Neuronal stem cell (in vitro differentiated cells): ENCODE measurements at regions not wholly inside any gene's neighbourhood (a gene's known extent, or its start where the extent isn't known, plus 50 kb on each side); places are given as distances from the start of the nearest gene placed in this dataset.

Experiments used
- DNase-seq: peaks from one replicate; pipeline ENCODE4 v3.0.0-alpha.2; 2013; ENCODE audit warnings: low spot score
- H2AFZ ChIP-seq: one replicate; pipeline ENCODE4 v1.6.1; 2013; ENCODE audit warnings: mild to moderate bottlenecking, low read length, inconsistent platforms
- H2AK5ac ChIP-seq: 2 replicates; pipeline ENCODE4 v1.6.1; 2013; ENCODE audit warnings: low read depth, mild to moderate bottlenecking, inconsistent platforms, low read length, moderate library complexity, mixed read lengths
- H2BK120ac ChIP-seq: 2 replicates; pipeline ENCODE4 v1.6.1; 2013; ENCODE audit warnings: low read depth, mild to moderate bottlenecking, inconsistent platforms, low read length, moderate library complexity, mixed read lengths
- H2BK12ac ChIP-seq: one replicate; pipeline ENCODE4 v1.6.1; 2013; ENCODE audit warnings: low read length, inconsistent platforms
- H2BK15ac ChIP-seq: 2 replicates; pipeline ENCODE4 v1.6.1; 2013; ENCODE audit warnings: mild to moderate bottlenecking, low read length, inconsistent platforms, mixed read lengths
- H2BK5ac ChIP-seq: one replicate; pipeline ENCODE4 v1.6.1; 2013; ENCODE audit warnings: inconsistent platforms, mild to moderate bottlenecking, low read length, moderate library complexity
- H3K14ac ChIP-seq: one replicate; pipeline ENCODE4 v1.6.1; 2013; ENCODE audit warnings: low read length, inconsistent platforms
- H3K18ac ChIP-seq: 2 replicates; pipeline ENCODE4 v1.6.1; 2013; ENCODE audit warnings: low read length, inconsistent platforms
- H3K23ac ChIP-seq: 2 replicates; pipeline ENCODE4 v1.6.1; 2013; ENCODE audit warnings: low read depth, mild to moderate bottlenecking, mixed read lengths, low read length, inconsistent platforms; ENCODE audit not compliant: poor library complexity
- H3K27ac ChIP-seq: replicated peaks from 3 replicates; pipeline ENCODE4 v1.5.1; 2013; ENCODE audit warnings: low read length, inconsistent platforms
- H3K27me3 ChIP-seq, 3 experiments: 2 replicates each; pipeline ENCODE4 v1.6.1; 2013; ENCODE audit warnings: low read length in 3 of 3, mild to moderate bottlenecking in 2 of 3, inconsistent platforms in 1 of 3, low read depth in 1 of 3, mixed read lengths in 1 of 3, moderate library complexity in 1 of 3; ENCODE audit not compliant: control insufficient read depth in 3 of 3, insufficient read depth in 3 of 3
- H3K36me3 ChIP-seq, 2 donors: replicated peaks in 1 of 2; 2 replicates each; pipeline ENCODE4 v1.6.1; 2013; ENCODE audit warnings: low read length in 2 of 2; ENCODE audit not compliant: control insufficient read depth in 2 of 2, insufficient read depth in 2 of 2
- H3K4ac ChIP-seq: 2 replicates; pipeline ENCODE4 v1.6.1; 2013; ENCODE audit warnings: inconsistent platforms, mild to moderate bottlenecking, low read length, moderate library complexity
- H3K4me1 ChIP-seq, 2 donors: 1 replicate in 1 of 2; 2 replicates in 1 of 2; pipeline ENCODE4 v1.6.1; 2013; ENCODE audit warnings: low read length in 2 of 2, low read depth in 1 of 2; ENCODE audit not compliant: control insufficient read depth in 2 of 2, insufficient read depth in 1 of 2
- H3K4me2 ChIP-seq: one replicate; pipeline ENCODE4 v1.6.1; 2013; ENCODE audit warnings: mild to moderate bottlenecking, low read length, inconsistent platforms; ENCODE audit not compliant: insufficient read depth, poor library complexity, severe bottlenecking
- H3K4me3 ChIP-seq, 2 donors: 2 replicates each; pipeline ENCODE4 v1.5.1; 2013; ENCODE audit warnings: low read length in 2 of 2, mild to moderate bottlenecking in 2 of 2, inconsistent platforms in 1 of 2, moderate library complexity in 1 of 2
- H3K79me1 ChIP-seq: one replicate; pipeline ENCODE4 v1.6.1; 2013; ENCODE audit warnings: low read depth, mild to moderate bottlenecking, inconsistent platforms, low read length, moderate library complexity
- H3K9ac ChIP-seq: one replicate; pipeline ENCODE4 v1.6.1; 2013; ENCODE audit warnings: mild to moderate bottlenecking, low read depth, low read length, inconsistent platforms; ENCODE audit not compliant: poor library complexity
- H3K9me3 ChIP-seq, 2 donors: replicated peaks in 1 of 2; 2 replicates each; pipeline versions ENCODE3 to v1.6.1; 2013; ENCODE audit warnings: low read length in 2 of 2, mild to moderate bottlenecking in 2 of 2, inconsistent platforms in 1 of 2, low read depth in 1 of 2, mixed read lengths in 1 of 2, moderate library complexity in 1 of 2; ENCODE audit not compliant: control insufficient read depth in 2 of 2, insufficient read depth in 1 of 2
- H4K8ac ChIP-seq: one replicate; pipeline ENCODE4 v1.6.1; 2013; ENCODE audit warnings: low read depth, mild to moderate bottlenecking, inconsistent platforms, low read length, moderate library complexity
- H4K91ac ChIP-seq: one replicate; pipeline ENCODE4 v1.6.1; 2013; ENCODE audit warnings: low read length, low read depth, mild to moderate bottlenecking, inconsistent platforms; ENCODE audit not compliant: poor library complexity
- WGBS, 2 donors: extraction: QIAGEN DNeasy Blood & Tissue Kit; methylation state at CpG; one replicate each; pipeline ENCODE4 v1.1.7; 2013; ENCODE audit warnings: missing lambda C conversion rate in 2 of 2, mixed read lengths in 1 of 2; ENCODE audit not compliant: insufficient read length in 2 of 2, insufficient replicate concordance in 1 of 2; ENCODE audit errors: extremely low coverage in 2 of 2; 5-methylcytosine and 5-hydroxymethylcytosine counted together

DNA sequence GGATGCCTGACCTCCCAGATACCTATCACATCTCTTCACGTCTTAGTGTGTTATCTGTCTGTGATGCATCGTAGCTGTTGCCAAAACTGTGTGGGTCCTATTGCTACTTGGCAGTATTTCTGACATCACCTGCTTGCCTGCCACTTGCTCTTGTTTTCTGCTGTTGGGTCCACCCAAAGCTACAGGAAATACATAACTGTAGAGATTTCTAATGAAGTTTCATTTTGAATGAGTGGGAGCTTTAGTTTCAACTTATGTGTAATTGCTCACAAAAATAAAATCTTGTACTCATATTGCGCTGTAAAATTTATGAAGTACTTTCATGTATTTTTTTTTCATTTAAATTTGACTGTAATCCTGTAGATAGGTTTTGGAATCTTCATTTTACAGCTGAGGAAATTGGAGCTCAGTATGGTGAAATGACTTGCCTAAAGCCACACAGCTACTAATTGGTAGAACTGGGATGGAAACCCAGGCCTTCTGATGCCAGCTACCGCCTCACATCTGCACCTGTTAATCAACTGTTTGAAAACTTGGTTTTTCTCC, 113.6 kb upstream of the MAN1A1 start:
- Histone ChIP-seq H2AFZ (no peak overlapping the region), H2AK5ac (no peak overlapping the region), H4K91ac (no peak overlapping the region), H2BK120ac (no peak overlapping the region), H3K9ac (no peak overlapping the region), H2BK5ac (no peak overlapping the region), H3K27me3 (no peaks in the 10 kb centered on the region), H3K4me3 (no peak overlapping the region), H3K4ac (no peak overlapping the region), H3K9me3 (peaks cover 0 to 2% of the 10 kb centered on the region in 2 donors), H3K27ac (no peak overlapping the region), H3K14ac (no peak overlapping the region), H3K23ac (no peak overlapping the region), H2BK15ac (no peak overlapping the region), H3K79me1 (no peaks in the 10 kb centered on the region), H3K4me1 (no peaks in the 10 kb centered on the region), H3K4me2 (no peak overlapping the region), H2BK12ac (no peak overlapping the region), H3K18ac (no peak overlapping the region), H3K36me3 (no peaks in the 10 kb centered on the region), H4K8ac (no peak overlapping the region)
- DNase-seq, result no peak
- WGBS, 2 donors, result no CpG with 5 or more reads among the region's 4 CpGs

DNA sequence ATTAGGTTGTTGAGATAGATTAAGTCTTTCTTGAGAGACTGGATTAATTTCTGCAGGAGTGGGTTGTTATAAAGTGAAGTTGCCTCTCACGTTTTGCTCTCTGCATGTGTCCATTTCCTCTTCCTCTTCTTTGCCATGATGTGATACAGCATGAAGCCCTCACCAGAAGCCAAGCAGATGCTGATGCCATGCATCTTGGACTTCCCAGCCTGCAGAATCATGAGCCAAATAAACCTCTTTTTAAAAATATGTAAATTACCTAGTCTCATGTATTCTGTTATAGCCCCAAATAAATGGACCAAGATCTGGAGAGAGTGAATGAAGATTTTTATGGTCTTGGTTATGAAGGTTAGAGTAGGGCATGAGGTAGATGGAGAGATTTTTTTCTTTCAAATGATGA, 111.6 kb upstream of the MAN1A1 start:
- no peak overlapping the region for H3K4ac ChIP-seq
- no peak overlapping the region for H4K8ac ChIP-seq
- H3K9me3 ChIP-seq, result peaks cover 0 to 2% of the 10 kb centered on the region in 2 donors
- no peak overlapping the region for H2BK120ac ChIP-seq
- H3K18ac ChIP-seq, result no peak overlapping the region
- H2BK5ac ChIP-seq, result no peak overlapping the region
- no peak overlapping the region for H2BK15ac ChIP-seq
- no CpG with 5 or more reads among the region's 1 CpG for WGBS, 2 donors
- no peaks in the 10 kb centered on the region for H3K79me1 ChIP-seq
- H3K27ac ChIP-seq, result no peak overlapping the region
- no peak overlapping the region for H3K4me2 ChIP-seq
- H2BK12ac ChIP-seq, result no peak overlapping the region
- H3K4me1 ChIP-seq, result no peaks in the 10 kb centered on the region
- no peak overlapping the region for H3K14ac ChIP-seq
- H3K9ac ChIP-seq, result no peak overlapping the region
- no peaks in the 10 kb centered on the region for H3K36me3 ChIP-seq
- H3K4me3 ChIP-seq, result no peak overlapping the region
- H3K27me3 ChIP-seq, result no peaks in the 10 kb centered on the region
- DNase-seq, result no peak
- no peak overlapping the region for H3K23ac ChIP-seq
- no peak overlapping the region for H2AFZ ChIP-seq
- no peak overlapping the region for H4K91ac ChIP-seq
- H2AK5ac ChIP-seq, result no peak overlapping the region

DNA sequence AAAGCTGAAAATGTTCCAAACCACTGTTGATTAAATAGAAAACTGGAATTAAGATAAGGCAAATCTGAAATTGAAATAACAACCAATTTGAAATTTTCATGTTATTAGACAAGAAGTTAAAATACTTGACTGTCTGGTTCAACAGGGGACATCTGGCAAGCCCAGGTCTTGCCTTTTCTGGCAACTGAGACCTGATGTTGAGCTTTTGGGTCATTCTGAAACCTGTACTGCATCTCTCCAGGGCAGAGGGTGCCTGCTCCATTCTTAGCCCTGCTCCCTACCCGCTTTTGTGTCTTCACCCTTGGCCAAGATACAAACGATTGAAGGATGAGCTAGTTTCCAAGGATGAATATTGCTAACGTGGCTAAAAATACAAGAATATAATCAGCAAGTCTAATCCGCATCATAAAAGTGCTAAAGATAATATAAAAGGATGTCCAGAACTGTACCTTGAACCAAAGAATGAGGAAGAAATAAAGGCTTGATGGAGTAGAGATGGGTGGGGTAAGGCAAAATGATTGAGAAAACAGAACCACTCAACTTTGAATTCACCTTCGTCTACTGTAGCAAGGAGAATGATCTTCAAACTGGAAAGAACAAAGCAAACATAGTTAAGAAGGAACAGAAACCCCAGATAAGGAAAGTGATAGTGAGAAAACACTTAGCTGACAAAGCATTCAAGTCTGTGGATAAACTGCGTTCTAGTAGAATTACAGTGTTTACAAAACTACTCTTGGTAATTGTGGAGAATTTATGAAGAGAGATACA, 109.8 kb upstream of the MAN1A1 start:
- Histone ChIP-seq H3K9ac (no peak overlapping the region), H3K23ac (no peak overlapping the region), H3K36me3 (no peaks in the 10 kb centered on the region), H2BK12ac (no peak overlapping the region), H3K79me1 (no peaks in the 10 kb centered on the region), H2AFZ (no peak overlapping the region), H3K4ac (no peak overlapping the region), H4K8ac (no peak overlapping the region), H3K4me3 (no peak overlapping the region), H2BK15ac (no peak overlapping the region), H3K9me3 (peaks cover 0 to 2% of the 10 kb centered on the region in 2 donors), H4K91ac (no peak overlapping the region), H3K27ac (no peak overlapping the region), H2BK120ac (no peak overlapping the region), H2BK5ac (no peak overlapping the region), H3K4me2 (no peak overlapping the region), H3K14ac (no peak overlapping the region), H3K18ac (no peak overlapping the region), H3K4me1 (no peaks in the 10 kb centered on the region), H3K27me3 (no peaks in the 10 kb centered on the region), H2AK5ac (no peak overlapping the region)
- WGBS, 2 donors, result no CpG with 5 or more reads among the region's 6 CpGs
- DNase-seq, result no peak

DNA sequence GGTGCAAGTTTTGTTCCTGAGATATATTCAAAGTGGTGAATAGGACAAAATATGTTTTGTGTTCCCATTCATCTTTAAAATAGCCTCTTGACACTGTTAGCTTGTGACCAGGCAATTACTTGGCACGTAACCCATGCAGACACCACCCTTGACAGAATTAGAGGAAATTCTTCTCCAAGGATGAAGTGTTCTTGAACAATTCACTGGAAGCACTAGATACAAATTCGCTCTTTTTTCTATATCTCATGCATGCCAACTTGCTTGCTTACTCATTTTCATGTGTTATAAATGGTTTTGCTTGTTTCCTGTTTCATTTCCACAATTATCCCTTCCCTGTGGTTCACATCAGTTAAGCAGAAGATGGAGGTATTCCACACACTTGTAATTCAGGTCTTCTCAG, 105.2 kb upstream of the MAN1A1 start:
- no peak overlapping the region for H3K27ac ChIP-seq
- H3K23ac ChIP-seq, result no peak overlapping the region
- H3K79me1 ChIP-seq, result no peaks in the 10 kb centered on the region
- no peak overlapping the region for H2BK120ac ChIP-seq
- no peak overlapping the region for H2BK12ac ChIP-seq
- no peak overlapping the region for H2BK15ac ChIP-seq
- H4K8ac ChIP-seq, result no peak overlapping the region
- H3K9ac ChIP-seq, result no peak overlapping the region
- peaks cover 0 to 3% of the 10 kb centered on the region in 2 donors for H3K9me3 ChIP-seq
- no CpG with 5 or more reads among the region's 2 CpGs for WGBS, 2 donors
- no peaks in the 10 kb centered on the region for H3K4me1 ChIP-seq
- no peak overlapping the region for H4K91ac ChIP-seq
- no peak overlapping the region for H3K18ac ChIP-seq
- H3K4ac ChIP-seq, result no peak overlapping the region
- DNase-seq, result no peak
- H2BK5ac ChIP-seq, result no peak overlapping the region
- H3K27me3 ChIP-seq, result no peaks in the 10 kb centered on the region
- no peak overlapping the region for H2AFZ ChIP-seq
- H3K36me3 ChIP-seq, result no peaks in the 10 kb centered on the region
- no peak overlapping the region for H3K4me2 ChIP-seq
- no peak overlapping the region for H2AK5ac ChIP-seq
- no peak overlapping the region for H3K4me3 ChIP-seq
- no peak overlapping the region for H3K14ac ChIP-seq
